MCF 10A (cell line): ENCODE measurements at regions not wholly inside any gene's neighbourhood (a gene's known extent, or its start where the extent isn't known, plus 50 kb on each side); places are given as distances from the start of the nearest gene placed in this dataset.

ENCODE experiments used
- BruUV-seq: library from RNA; stranded (reverse); fragments of 400-500 nt; replicated peaks from 2 replicates; lab custom pipeline; 2021; lab: Mats Ljungman, UMichigan
- CTCF ChIA-PET: fragments of 300-600 bp; sonication (Branson Sonifier 250); formaldehyde crosslinking; extraction: SDS; loops from one replicate; lab custom pipeline; 2021; ENCODE audit warnings: antibody characterized with exemption, inconsistent platforms; lab: Yijun Ruan, JAX
- POLR2A ChIA-PET: fragments of 300-600, 350-650 bp; sonication (Branson Sonifier 250); formaldehyde crosslinking; extraction: SDS; loops from one replicate; lab custom pipeline; 2020; ENCODE audit warnings: antibody characterized with exemption, inconsistent platforms; lab: Yijun Ruan, JAX
- DNase-seq: peaks from one replicate; pipeline ENCODE4 v3.0.0-alpha.2; 2018; ENCODE audit not compliant: unreplicated experiment
- H3K27ac Mint-ChIP-seq: one replicate; pipeline ENCODE4 v1.8.0; 2022; ENCODE audit warnings: mild to moderate bottlenecking, low read depth, mixed read lengths; ENCODE audit not compliant: unreplicated experiment
- H3K27me3 Mint-ChIP-seq: one replicate; pipeline ENCODE4 v1.8.0; 2022; ENCODE audit warnings: mixed read lengths; ENCODE audit not compliant: insufficient read depth, unreplicated experiment
- H3K36me3 Mint-ChIP-seq: one replicate; pipeline ENCODE4 v1.8.0; 2022; ENCODE audit warnings: mild to moderate bottlenecking, moderate library complexity, mixed read lengths; ENCODE audit not compliant: insufficient read depth, unreplicated experiment
- H3K4me1 Mint-ChIP-seq: one replicate; pipeline ENCODE4 v1.8.0; 2022; ENCODE audit warnings: mixed read lengths; ENCODE audit not compliant: insufficient read depth, unreplicated experiment
- H3K4me3 Mint-ChIP-seq: one replicate; pipeline ENCODE4 v1.8.0; 2022; ENCODE audit warnings: mild to moderate bottlenecking, moderate library complexity, mixed read lengths; ENCODE audit not compliant: unreplicated experiment
- H3K9me3 Mint-ChIP-seq: one replicate; pipeline ENCODE4 v1.8.0; 2022; ENCODE audit warnings: mixed read lengths; ENCODE audit not compliant: unreplicated experiment
- intact Hi-C: fragments of 100-400 bp; cut with micrococcal nuclease; formaldehyde crosslinking; loops from 2 replicates; pipeline ENCODE4 v1.14.1; 2022
- TF ChIP-seq, protein P1 (sequence below): fragments of 200-600 bp; IDR thresholded peaks from one replicate; pipeline ENCODE4 v1.8.0; 2022; ENCODE audit warnings: antibody characterized with exemption, mild to moderate bottlenecking; ENCODE audit not compliant: unreplicated experiment

DNA sequence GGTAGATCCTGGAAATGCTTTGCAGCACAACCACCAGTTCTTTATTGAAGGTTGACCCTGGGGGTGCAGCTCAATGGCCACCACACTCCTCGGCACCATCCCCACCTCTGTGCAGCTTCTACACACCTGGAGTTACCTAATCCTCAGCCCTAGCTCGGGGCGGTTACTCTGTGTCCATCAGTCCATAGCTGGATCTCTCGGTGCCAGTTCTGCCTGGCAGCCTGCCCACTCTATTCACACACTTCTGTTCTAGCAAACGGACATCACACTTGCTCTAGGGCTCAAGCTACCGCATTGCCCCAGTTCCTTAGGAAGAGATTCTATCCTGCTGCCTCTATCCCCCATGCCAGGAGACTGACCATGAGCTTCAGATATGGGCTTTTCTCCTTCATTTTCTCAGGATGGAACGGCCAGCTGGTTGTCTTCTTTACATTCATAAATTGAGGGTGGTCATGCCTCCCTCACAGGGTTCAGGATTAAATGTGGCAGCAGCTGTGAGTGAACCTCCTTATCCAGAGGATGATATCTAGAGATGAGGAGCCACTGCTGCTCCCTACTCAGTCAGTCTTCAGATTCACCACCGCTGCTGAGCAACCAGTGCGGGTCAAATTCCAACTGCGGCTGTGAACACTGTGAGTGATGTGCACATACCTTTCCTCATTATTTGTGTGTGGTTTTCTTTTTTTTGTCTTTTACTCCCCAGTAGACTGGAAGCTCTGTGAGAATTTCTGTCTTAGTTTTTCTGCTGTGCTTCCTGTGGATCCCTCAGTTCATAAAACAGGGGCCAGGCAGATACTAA lies 66.9 kb upstream of the TRIB2 start:
- Mint-ChIP-seq H3K27ac (no peak overlapping the region), H3K4me3 (no peak overlapping the region), H3K4me1 (no peaks in the 10 kb centered on the region), H3K9me3 (no peaks in the 10 kb centered on the region), H3K27me3 (peaks cover 14% of the 10 kb centered on the region), H3K36me3 (no peaks in the 10 kb centered on the region)
- TF ChIP-seq, protein P1, sequence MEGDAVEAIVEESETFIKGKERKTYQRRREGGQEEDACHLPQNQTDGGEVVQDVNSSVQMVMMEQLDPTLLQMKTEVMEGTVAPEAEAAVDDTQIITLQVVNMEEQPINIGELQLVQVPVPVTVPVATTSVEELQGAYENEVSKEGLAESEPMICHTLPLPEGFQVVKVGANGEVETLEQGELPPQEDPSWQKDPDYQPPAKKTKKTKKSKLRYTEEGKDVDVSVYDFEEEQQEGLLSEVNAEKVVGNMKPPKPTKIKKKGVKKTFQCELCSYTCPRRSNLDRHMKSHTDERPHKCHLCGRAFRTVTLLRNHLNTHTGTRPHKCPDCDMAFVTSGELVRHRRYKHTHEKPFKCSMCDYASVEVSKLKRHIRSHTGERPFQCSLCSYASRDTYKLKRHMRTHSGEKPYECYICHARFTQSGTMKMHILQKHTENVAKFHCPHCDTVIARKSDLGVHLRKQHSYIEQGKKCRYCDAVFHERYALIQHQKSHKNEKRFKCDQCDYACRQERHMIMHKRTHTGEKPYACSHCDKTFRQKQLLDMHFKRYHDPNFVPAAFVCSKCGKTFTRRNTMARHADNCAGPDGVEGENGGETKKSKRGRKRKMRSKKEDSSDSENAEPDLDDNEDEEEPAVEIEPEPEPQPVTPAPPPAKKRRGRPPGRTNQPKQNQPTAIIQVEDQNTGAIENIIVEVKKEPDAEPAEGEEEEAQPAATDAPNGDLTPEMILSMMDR = no peak
- POLR2A ChIA-PET = interaction anchor here (0.7 kb wide), 1 partner anchor 363 kb away, joined by 3 read pairs; no protein-coding TSS in a partner anchor
- no TSS peak for BruUV-seq
- intact Hi-C loops = no loop called here
- DNase-seq = peak; percentile 31
- CTCF ChIA-PET = no interaction called here

DNA sequence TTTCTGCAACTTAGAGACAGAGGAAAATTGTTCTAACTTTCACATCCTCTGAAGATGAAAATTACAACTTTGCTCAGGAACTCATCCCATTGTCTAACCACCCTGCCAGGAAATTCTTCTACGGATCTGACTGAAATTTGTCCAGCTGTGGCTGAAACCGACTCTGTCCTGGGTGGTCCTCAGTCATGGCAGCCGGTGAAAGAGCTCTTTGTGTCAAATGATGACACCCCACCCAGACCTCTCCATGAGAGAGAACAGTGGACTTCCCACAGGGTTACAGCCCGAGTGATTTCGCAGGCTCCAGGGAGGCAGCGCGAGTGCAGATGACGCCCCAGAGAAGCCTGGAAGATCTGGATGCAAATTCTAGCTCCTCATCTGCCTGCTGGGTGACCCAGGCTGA lies 65.1 kb upstream of the TRIB2 start:
- Mint-ChIP-seq H3K27me3 (peaks cover 14% of the 10 kb centered on the region), H3K9me3 (no peaks in the 10 kb centered on the region), H3K4me3 (no peak overlapping the region), H3K36me3 (no peaks in the 10 kb centered on the region), H3K27ac (no peak overlapping the region), H3K4me1 (no peaks in the 10 kb centered on the region)
- TF ChIP-seq, protein P1 = no peak
- no peak for DNase-seq
- ChIA-PET CTCF (interaction anchor here (0.6 to 1.2 kb wide), 2 partner anchors 10 to 14 kb away, joined by 3 read pairs; no protein-coding TSS in a partner anchor), POLR2A (no interaction called here)
- no TSS peak for BruUV-seq
- intact Hi-C loops = no loop called here

DNA sequence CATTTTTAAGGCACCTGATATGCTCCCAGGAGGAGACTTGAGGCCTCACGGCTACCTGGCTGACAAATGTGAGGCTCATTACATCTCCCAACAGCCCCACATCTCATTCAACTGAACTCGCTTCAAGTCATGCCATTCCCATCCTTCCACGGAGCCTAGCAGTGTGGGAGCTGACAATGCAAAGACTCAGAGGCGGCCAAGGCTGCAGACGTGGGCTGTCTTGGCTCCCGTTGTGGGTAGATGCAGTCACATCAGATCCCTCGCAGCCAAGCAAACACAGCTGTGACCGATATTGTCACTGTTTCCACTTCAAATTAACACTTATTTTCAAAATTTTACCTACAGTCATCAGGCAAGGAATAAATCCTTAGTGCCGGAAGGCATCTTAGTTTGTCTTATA lies 64.0 kb upstream of the TRIB2 start:
- no TSS peak for BruUV-seq
- Mint-ChIP-seq H3K9me3 (no peaks in the 10 kb centered on the region), H3K4me3 (no peak overlapping the region), H3K27me3 (peaks cover 14% of the 10 kb centered on the region), H3K4me1 (no peaks in the 10 kb centered on the region), H3K27ac (no peak overlapping the region), H3K36me3 (no peaks in the 10 kb centered on the region)
- intact Hi-C loops = no loop called here
- ChIA-PET POLR2A (no interaction called here), CTCF (interaction anchor here (0.9 kb wide), 1 partner anchor 49 kb away, joined by 3 read pairs; no protein-coding TSS in a partner anchor)
- DNase-seq = no peak
- TF ChIP-seq, protein P1 = no peak

DNA sequence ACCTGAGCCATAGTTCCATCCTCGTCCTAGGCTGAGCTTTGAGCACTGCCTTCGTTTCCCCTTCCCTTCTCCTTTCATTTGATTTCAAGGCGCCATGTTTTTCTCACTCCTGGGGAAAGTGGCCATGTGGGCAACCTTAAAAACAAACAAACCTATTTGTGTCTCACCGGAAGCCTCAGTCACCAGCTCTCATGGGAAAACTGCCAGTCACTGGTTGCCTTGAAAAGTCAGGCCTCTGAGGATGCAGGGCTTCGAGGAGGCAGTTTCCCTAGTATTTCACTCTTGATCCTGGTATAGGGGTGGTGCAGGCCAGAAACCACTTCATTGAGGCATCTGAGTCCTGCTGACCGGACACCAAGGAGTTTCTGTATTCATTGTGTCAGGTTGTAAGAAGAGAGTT lies 59.2 kb upstream of the TRIB2 start:
- no peak overlapping the region for H3K27ac Mint-ChIP-seq
- H3K9me3 Mint-ChIP-seq = no peaks in the 10 kb centered on the region
- no peaks in the 10 kb centered on the region for H3K36me3 Mint-ChIP-seq
- H3K4me3 Mint-ChIP-seq = no peak overlapping the region
- ChIA-PET CTCF (interaction anchor here (2.5 kb wide), 1 partner anchor 17 kb away, joined by 7 read pairs; no protein-coding TSS in a partner anchor), POLR2A (no interaction called here)
- H3K4me1 Mint-ChIP-seq = peaks cover 10% of the 10 kb centered on the region
- no TSS peak for BruUV-seq
- TF ChIP-seq, protein P1 = no peak
- no peaks in the 10 kb centered on the region for H3K27me3 Mint-ChIP-seq
- DNase-seq = no peak
- intact Hi-C loops = no loop called here
